CD4-positive, CD25-positive, alpha-beta regulatory T cell (primary cell): ENCODE measurements at regions not wholly inside any gene's neighbourhood (a gene's known extent, or its start where the extent isn't known, plus 50 kb on each side); places are given as distances from the start of the nearest gene placed in this dataset.

Source experiments
- ATAC-seq, 2 donors: fragments of 150-1000 bp; cut with Tn5 transposase; one replicate each; pipeline ENCODE4 v1.10.0; 2021; ENCODE audit warnings: low read depth in 2 of 2, moderate number of reproducible peaks in 2 of 2, moderate library complexity in 1 of 2
- DNase-seq, 3 donors: peaks; one replicate each; pipeline versions ENCODE4 v3.0.0 to v3.0.0-alpha.2; 2012 to 2022; ENCODE audit warnings: mixed read lengths in 1 of 3
- H3K27ac ChIP-seq: one replicate; pipeline ENCODE4 v1.7.0; 2013; ENCODE audit warnings: mild to moderate bottlenecking, low read length; ENCODE audit not compliant: insufficient read depth, poor library complexity, severe bottlenecking
- H3K27me3 ChIP-seq: one replicate; pipeline ENCODE4 v1.7.0; 2013; ENCODE audit warnings: low read length; ENCODE audit not compliant: control insufficient read depth, insufficient read depth
- H3K36me3 ChIP-seq: one replicate; pipeline ENCODE4 v1.7.0; 2013; ENCODE audit warnings: mild to moderate bottlenecking, low read length, moderate library complexity; ENCODE audit not compliant: control insufficient read depth, insufficient read depth
- H3K4me1 ChIP-seq: 2 replicates; pipeline ENCODE4 v1.7.0; 2013; ENCODE audit warnings: mild to moderate bottlenecking, low read length; ENCODE audit not compliant: insufficient read depth, control insufficient read depth, poor library complexity, severe bottlenecking
- H3K4me3 ChIP-seq: one replicate; pipeline ENCODE4 v1.7.0; 2013; ENCODE audit warnings: low read depth, mild to moderate bottlenecking, low read length, moderate library complexity
- H3K9me3 ChIP-seq, 2 experiments: 1 replicate in 1 of 2; 2 replicates in 1 of 2; pipeline ENCODE4 v1.7.0; 2013; ENCODE audit warnings: low read length in 2 of 2, mild to moderate bottlenecking in 1 of 2, moderate library complexity in 1 of 2; ENCODE audit not compliant: control insufficient read depth in 2 of 2
- H3K27ac Mint-ChIP-seq, 3 donors: one replicate each; pipeline ENCODE4 v1.8.0; 2020 to 2022; ENCODE audit warnings: mild to moderate bottlenecking in 3 of 3, mixed read lengths in 3 of 3, moderate library complexity in 2 of 3
- H3K27me3 Mint-ChIP-seq: one replicate; pipeline ENCODE4 v1.8.0; 2022; ENCODE audit warnings: mild to moderate bottlenecking, mixed read lengths
- H3K36me3 Mint-ChIP-seq: one replicate; pipeline ENCODE4 v1.8.0; 2020; ENCODE audit warnings: mixed read lengths
- H3K4me1 Mint-ChIP-seq, 4 donors: one replicate each; pipeline ENCODE4 v1.8.0; 2020 to 2022; ENCODE audit warnings: mixed read lengths in 4 of 4, mild to moderate bottlenecking in 1 of 4
- H3K4me3 Mint-ChIP-seq, 4 donors: one replicate each; pipeline ENCODE4 v1.8.0; 2020 to 2022; ENCODE audit warnings: mild to moderate bottlenecking in 4 of 4, mixed read lengths in 4 of 4, moderate library complexity in 3 of 4
- H3K9me3 Mint-ChIP-seq, 7 donors: one replicate each; pipeline ENCODE4 v1.8.0; 2020 to 2022; ENCODE audit warnings: mixed read lengths in 7 of 7, mild to moderate bottlenecking in 3 of 7, moderate library complexity in 2 of 7

DNA sequence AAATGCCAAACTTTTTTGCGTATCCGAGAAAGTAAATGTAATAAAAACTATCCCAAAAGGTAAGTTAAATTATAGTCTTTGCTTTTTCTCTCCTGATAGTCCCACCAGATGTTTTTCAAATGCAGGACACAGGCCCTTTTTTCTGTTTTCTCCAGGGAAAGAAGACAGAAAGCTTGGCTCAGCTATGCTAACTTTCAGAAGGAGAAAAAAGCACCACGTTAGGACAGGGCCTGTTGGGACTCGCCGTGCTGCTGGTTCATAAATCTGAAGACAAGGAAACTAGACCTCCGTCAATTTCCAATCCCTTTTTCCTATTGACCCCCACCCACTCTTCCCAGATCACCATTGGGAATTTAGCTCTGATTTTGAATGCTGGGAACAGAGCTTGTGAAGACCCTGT, 220.9 kb upstream of the SFRP2 start:
- H3K27ac ChIP-seq = no peak overlapping the region
- H3K36me3 Mint-ChIP-seq = no peaks in the 10 kb centered on the region
- H3K27me3 Mint-ChIP-seq = no peaks in the 10 kb centered on the region
- DNase-seq = no peak
- no peak overlapping the region for H3K4me3 ChIP-seq
- H3K9me3 Mint-ChIP-seq = peaks cover 0 to 1% (median 0%) of the 10 kb centered on the region in 7 donors
- no peak overlapping the region for H3K4me3 Mint-ChIP-seq
- H3K9me3 ChIP-seq = no peaks in the 10 kb centered on the region
- no peak overlapping the region for H3K27ac Mint-ChIP-seq
- ATAC-seq = no peak
- no peaks in the 10 kb centered on the region for H3K36me3 ChIP-seq
- H3K4me1 ChIP-seq = no peaks in the 10 kb centered on the region
- H3K27me3 ChIP-seq = no peaks in the 10 kb centered on the region
- H3K4me1 Mint-ChIP-seq = no peaks in the 10 kb centered on the region

DNA sequence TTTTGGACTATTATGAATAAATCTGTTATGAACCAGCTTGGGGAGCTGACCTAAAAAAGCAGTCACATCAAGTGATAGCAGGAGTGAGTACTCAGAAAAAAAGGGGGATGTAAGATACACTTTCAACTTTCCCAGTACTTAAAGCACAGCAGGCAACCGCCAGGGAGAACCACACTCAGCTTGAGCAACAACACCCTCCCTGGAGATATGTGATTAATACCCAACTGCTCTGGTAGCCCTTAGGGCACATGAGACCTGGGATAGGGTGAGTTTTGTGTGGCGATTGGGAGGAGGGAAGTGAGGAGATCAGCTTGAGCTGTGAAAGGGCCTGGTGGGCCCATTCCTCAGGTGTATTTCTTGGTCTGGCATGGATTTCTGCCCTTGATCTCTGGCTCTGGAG, 220.3 kb upstream of the SFRP2 start:
- Histone ChIP-seq H3K4me3 (no peak overlapping the region), H3K4me1 (no peaks in the 10 kb centered on the region), H3K27ac (no peak overlapping the region), H3K36me3 (no peaks in the 10 kb centered on the region), H3K9me3 (no peaks in the 10 kb centered on the region), H3K27me3 (no peaks in the 10 kb centered on the region)
- Mint-ChIP-seq H3K27me3 (no peaks in the 10 kb centered on the region), H3K27ac (no peak overlapping the region), H3K36me3 (no peaks in the 10 kb centered on the region), H3K4me3 (no peak overlapping the region), H3K4me1 (no peaks in the 10 kb centered on the region), H3K9me3 (peaks cover 0 to 1% (median 0%) of the 10 kb centered on the region in 7 donors)
- ATAC-seq (no peak), DNase-seq (no peak)

DNA sequence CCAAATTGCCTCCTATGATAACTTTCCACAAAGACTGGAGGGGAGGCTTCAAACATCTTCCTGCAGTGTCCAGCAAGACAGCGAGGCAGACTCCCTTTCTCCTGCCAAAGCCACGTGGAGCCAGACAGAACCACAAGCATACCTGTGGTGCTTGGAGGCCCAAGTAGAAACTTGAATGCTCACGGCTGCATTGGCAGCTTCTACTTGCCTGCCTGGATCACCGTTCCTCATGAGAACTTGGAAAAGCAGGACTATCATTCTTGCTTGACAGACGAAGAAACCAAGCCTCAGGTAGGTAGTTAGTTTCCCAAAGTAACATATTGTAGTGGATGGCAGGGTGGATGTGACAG, 216.3 kb upstream of the SFRP2 start:
- Mint-ChIP-seq H3K27me3 (peaks cover 5% of the 10 kb centered on the region), H3K9me3 (peaks cover 0 to 3% (median 0%) of the 10 kb centered on the region in 7 donors), H3K27ac (no peak overlapping the region), H3K4me3 (no peak overlapping the region), H3K4me1 (no peaks in the 10 kb centered on the region), H3K36me3 (no peaks in the 10 kb centered on the region)
- Histone ChIP-seq H3K4me1 (no peaks in the 10 kb centered on the region), H3K36me3 (no peaks in the 10 kb centered on the region), H3K9me3 (no peaks in the 10 kb centered on the region), H3K27ac (no peak overlapping the region), H3K27me3 (no peaks in the 10 kb centered on the region), H3K4me3 (no peak overlapping the region)
- ATAC-seq (no peak), DNase-seq (no peak)

DNA sequence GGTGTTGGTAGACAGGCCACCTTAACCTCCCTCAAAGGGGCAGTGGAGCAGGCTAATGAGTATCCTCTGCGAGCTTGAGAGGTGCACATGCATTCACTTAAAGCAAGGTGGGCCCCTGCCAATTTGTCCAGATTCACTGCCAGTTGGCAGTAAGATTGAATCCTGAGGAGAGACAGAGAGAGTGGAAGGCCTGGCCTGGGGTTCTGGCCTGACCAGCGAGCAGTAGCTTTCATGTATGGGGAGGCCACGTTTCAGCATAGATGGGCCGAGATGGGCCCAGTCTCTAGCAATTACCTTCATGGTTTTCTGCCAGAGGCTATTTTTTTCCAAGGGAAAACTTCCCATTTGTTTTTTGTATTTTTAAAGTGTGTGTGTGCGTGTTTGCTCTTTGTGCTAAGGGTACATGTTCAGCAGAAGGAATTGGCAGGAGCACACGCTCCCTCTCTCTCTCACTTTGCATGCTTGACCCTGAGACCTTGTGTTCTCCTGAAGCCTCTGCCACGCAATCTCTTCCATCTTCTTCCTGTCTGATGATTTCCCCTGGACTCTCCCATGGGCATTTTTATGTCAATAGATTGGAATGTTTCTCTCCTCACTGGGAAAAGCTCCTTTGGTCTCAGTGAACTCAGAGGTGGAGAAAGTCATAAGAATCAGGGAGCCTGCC, 215.8 kb upstream of the SFRP2 start:
- no peaks in the 10 kb centered on the region for H3K4me1 ChIP-seq
- no peaks in the 10 kb centered on the region for H3K4me1 Mint-ChIP-seq
- no peak overlapping the region for H3K27ac ChIP-seq
- ATAC-seq (no peak), DNase-seq (no peak)
- H3K36me3 Mint-ChIP-seq = no peaks in the 10 kb centered on the region
- no peaks in the 10 kb centered on the region for H3K9me3 ChIP-seq
- no peaks in the 10 kb centered on the region for H3K36me3 ChIP-seq
- H3K4me3 ChIP-seq = no peak overlapping the region
- peaks cover 5% of the 10 kb centered on the region for H3K27me3 Mint-ChIP-seq
- H3K4me3 Mint-ChIP-seq = no peak overlapping the region
- H3K9me3 Mint-ChIP-seq = peaks cover 0 to 3% (median 1%) of the 10 kb centered on the region in 7 donors
- no peak overlapping the region for H3K27ac Mint-ChIP-seq
- H3K27me3 ChIP-seq = peaks cover 2% of the 10 kb centered on the region

DNA sequence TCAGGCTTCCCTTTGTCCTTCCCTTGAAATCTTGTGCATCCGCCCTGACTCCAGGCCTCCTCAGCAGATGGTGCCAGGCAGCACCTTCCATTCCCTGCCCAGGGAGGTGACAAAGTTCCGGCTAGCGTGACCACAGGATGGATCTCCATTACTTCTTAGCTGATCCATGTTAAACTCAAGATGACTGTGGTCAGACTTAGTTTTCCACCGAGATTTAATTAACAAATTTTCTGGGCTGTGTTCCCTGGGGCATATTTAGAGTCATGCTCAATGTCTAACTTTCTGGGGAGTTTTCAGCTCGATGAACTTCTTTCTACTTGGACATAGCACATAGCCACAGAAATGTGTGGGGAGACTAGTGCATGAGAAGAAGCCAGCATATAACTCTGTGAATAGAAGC, 215.1 kb upstream of the SFRP2 start:
- DNase-seq (no peak), ATAC-seq (no peak)
- Mint-ChIP-seq H3K4me3 (no peak overlapping the region), H3K27me3 (peaks cover 7% of the 10 kb centered on the region), H3K9me3 (peaks cover 0 to 3% (median 1%) of the 10 kb centered on the region in 7 donors), H3K27ac (no peak overlapping the region), H3K4me1 (no peaks in the 10 kb centered on the region), H3K36me3 (no peaks in the 10 kb centered on the region)
- no peaks in the 10 kb centered on the region for H3K36me3 ChIP-seq
- H3K9me3 ChIP-seq = no peaks in the 10 kb centered on the region
- H3K27ac ChIP-seq = no peak overlapping the region
- no peaks in the 10 kb centered on the region for H3K4me1 ChIP-seq
- no peak overlapping the region for H3K4me3 ChIP-seq
- peaks cover 2% of the 10 kb centered on the region for H3K27me3 ChIP-seq

DNA sequence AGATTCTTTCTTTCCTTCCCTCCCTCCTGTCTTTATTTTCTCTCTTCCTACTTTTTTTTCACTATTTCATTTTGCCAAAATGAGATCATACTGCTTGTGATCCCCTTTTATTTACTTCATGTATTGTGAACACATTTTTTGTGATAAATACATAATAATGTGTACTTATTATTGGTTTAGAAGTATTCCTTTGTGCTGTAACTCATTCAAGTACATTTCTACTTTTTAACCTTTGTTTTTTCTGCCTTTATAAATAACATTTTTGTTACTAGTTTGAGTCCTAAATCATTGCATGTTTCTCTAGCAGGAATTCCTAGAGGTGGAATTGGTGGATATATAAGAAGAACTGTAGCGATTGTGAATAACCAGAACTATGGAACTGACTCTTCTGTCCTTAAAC, 214.5 kb upstream of the SFRP2 start:
- Histone ChIP-seq H3K4me3 (no peak overlapping the region), H3K36me3 (no peaks in the 10 kb centered on the region), H3K9me3 (no peaks in the 10 kb centered on the region), H3K27ac (no peak overlapping the region), H3K27me3 (peaks cover 2% of the 10 kb centered on the region), H3K4me1 (no peaks in the 10 kb centered on the region)
- no peaks in the 10 kb centered on the region for H3K4me1 Mint-ChIP-seq
- no peak overlapping the region for H3K4me3 Mint-ChIP-seq
- H3K9me3 Mint-ChIP-seq = peaks cover 0 to 3% (median 1%) of the 10 kb centered on the region in 7 donors
- H3K27ac Mint-ChIP-seq = no peak overlapping the region
- no peak for DNase-seq
- H3K27me3 Mint-ChIP-seq = peaks cover 13% of the 10 kb centered on the region
- H3K36me3 Mint-ChIP-seq = no peaks in the 10 kb centered on the region
- no peak for ATAC-seq

DNA sequence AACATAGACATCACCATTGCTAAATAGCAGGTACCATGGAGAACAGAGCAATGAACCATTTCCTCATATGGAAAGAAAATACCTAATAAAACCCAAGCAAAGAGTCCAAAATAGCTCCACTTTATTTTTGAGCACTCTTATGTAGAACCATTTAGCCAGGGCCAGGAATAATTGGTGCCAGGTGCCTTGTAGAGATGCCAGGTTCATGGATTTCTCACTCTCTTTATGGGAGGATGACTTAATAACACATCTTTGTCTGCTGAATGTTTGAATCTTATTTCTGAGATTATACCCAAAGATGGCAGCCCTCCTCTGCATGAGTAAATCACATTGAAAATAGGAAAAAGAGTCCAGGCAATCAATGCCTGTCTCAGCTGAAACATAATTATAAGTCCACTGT, 212.3 kb upstream of the SFRP2 start:
- Histone ChIP-seq H3K27ac (no peak overlapping the region), H3K4me3 (no peak overlapping the region), H3K4me1 (no peaks in the 10 kb centered on the region), H3K36me3 (no peaks in the 10 kb centered on the region), H3K9me3 (peaks cover 0 to 3% of the 10 kb centered on the region in 2 experiments), H3K27me3 (peaks cover 2% of the 10 kb centered on the region)
- no peaks in the 10 kb centered on the region for H3K36me3 Mint-ChIP-seq
- DNase-seq (no peak), ATAC-seq (no peak)
- H3K27me3 Mint-ChIP-seq = peaks cover 17% of the 10 kb centered on the region
- H3K27ac Mint-ChIP-seq = no peak overlapping the region
- no peaks in the 10 kb centered on the region for H3K4me1 Mint-ChIP-seq
- H3K4me3 Mint-ChIP-seq = no peak overlapping the region
- peaks cover 0 to 8% (median 4%) of the 10 kb centered on the region in 7 donors for H3K9me3 Mint-ChIP-seq

DNA sequence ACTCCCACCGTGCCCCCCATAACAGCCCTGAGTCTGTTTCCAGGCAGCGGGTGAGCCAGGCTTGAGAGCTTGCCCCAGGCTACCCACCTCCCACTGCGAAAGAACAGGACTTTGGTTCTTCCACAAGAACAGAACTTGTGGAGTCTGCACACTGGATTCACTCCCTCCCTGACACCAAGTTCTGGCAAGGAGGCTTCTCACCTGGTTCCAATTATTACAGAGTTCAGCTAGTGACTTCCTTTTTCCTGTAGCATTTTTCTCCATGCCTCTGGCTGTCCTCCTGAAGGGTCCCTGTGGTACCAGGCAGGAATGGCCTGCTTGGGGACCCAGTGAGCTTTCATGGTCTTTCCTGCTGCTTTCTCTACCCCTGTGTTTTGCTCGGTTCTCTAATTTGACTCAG, 208.6 kb upstream of the SFRP2 start:
- ATAC-seq = no peak
- Mint-ChIP-seq H3K9me3 (peaks cover 0 to 15% (median 11%) of the 10 kb centered on the region in 7 donors), H3K4me1 (no peaks in the 10 kb centered on the region), H3K27me3 (peaks cover 17% of the 10 kb centered on the region), H3K36me3 (no peaks in the 10 kb centered on the region), H3K4me3 (no peak overlapping the region), H3K27ac (no peak overlapping the region)
- no peak overlapping the region for H3K27ac ChIP-seq
- peaks cover 0 to 4% of the 10 kb centered on the region in 2 experiments for H3K9me3 ChIP-seq
- no peak for DNase-seq
- no peaks in the 10 kb centered on the region for H3K36me3 ChIP-seq
- H3K27me3 ChIP-seq = peaks cover 2% of the 10 kb centered on the region
- no peak overlapping the region for H3K4me3 ChIP-seq
- no peaks in the 10 kb centered on the region for H3K4me1 ChIP-seq
